ENCODE measurements at regions not wholly inside any gene's neighbourhood (a gene's known extent, or its start where the extent isn't known, plus 50 kb on each side); places are given as distances from the start of the nearest gene placed in this dataset.

GRCh38 chr5:5751498-5751897 lies 329.0 kb downstream of the ICE1 start:
- Histone ChIP-seq H3K27me3 (ENCODE audit: insufficient read depth, poor library complexity, severe bottlenecking) (no peaks in the 10 kb centered on the region), H3K27ac (replicated peaks) (no peak overlapping the region), H3K4me3 (replicated peaks; ENCODE audit: insufficient read depth, low read length) (no peak overlapping the region)
- DNase-seq (ENCODE audit: low read depth in 1 of 2, low spot score in 1 of 2) = no peak
- TF ChIP-seq SPI1 (IDR thresholded peaks at IDR 0.05; ENCODE audit: borderline replicate concordance, low read depth) (no peak), REST (IDR thresholded peaks at IDR 0.05; ENCODE audit: insufficient replicate concordance, low read depth) (no peak), CTCF (IDR thresholded peaks at IDR 0.05; ENCODE audit: insufficient read depth, low read length) (no peak), GABPA (IDR thresholded peaks at IDR 0.05; ENCODE audit: low read depth) (no peak), POLR2AphosphoS5 (IDR thresholded peaks at IDR 0.05; ENCODE audit: low read depth) (no peak)

- TF ChIP-seq POLR2AphosphoS5 (IDR thresholded peaks at IDR 0.05; ENCODE audit: low read depth) (no peak), SPI1 (IDR thresholded peaks at IDR 0.05; ENCODE audit: borderline replicate concordance, low read depth) (no peak), REST (IDR thresholded peaks at IDR 0.05; ENCODE audit: insufficient replicate concordance, low read depth) (no peak), GABPA (IDR thresholded peaks at IDR 0.05; ENCODE audit: low read depth) (no peak), CTCF (IDR thresholded peaks at IDR 0.05; ENCODE audit: insufficient read depth, low read length) (no peak)
- Histone ChIP-seq H3K27me3 (ENCODE audit: insufficient read depth, poor library complexity, severe bottlenecking) (no peaks in the 10 kb centered on the region), H3K27ac (replicated peaks) (no peak overlapping the region), H3K4me3 (replicated peaks; ENCODE audit: insufficient read depth, low read length) (no peak overlapping the region)
- DNase-seq (ENCODE audit: low read depth in 1 of 2, low spot score in 1 of 2) = no peak
These were observed 318.9 kb downstream of the ICE1 start for GRCh38 chr5:5741418-5741817.

- H3K4me3 ChIP-seq (replicated peaks; ENCODE audit: insufficient read depth, low read length) = no peak overlapping the region
- H3K27me3 ChIP-seq (ENCODE audit: insufficient read depth, poor library complexity, severe bottlenecking) = no peaks in the 10 kb centered on the region
- no peak overlapping the region for H3K27ac ChIP-seq (replicated peaks)
- TF ChIP-seq POLR2AphosphoS5 (IDR thresholded peaks at IDR 0.05; ENCODE audit: low read depth) = no peak
- TF ChIP-seq REST (IDR thresholded peaks at IDR 0.05; ENCODE audit: insufficient replicate concordance, low read depth) = no peak
- TF ChIP-seq CTCF (IDR thresholded peaks at IDR 0.05; ENCODE audit: insufficient read depth, low read length) = no peak
- no peak for TF ChIP-seq GABPA (IDR thresholded peaks at IDR 0.05; ENCODE audit: low read depth)
- no peak for TF ChIP-seq SPI1 (IDR thresholded peaks at IDR 0.05; ENCODE audit: borderline replicate concordance, low read depth)
- no peak for DNase-seq (ENCODE audit: low read depth in 1 of 2, low spot score in 1 of 2)
These were observed 317.0 kb downstream of the ICE1 start for GRCh38 chr5:5739490-5739945.

Data from HL-60 (cell line).